Kidney epithelial cell (primary cell): ENCODE measurements at regions not wholly inside any gene's neighbourhood (a gene's known extent, or its start where the extent isn't known, plus 50 kb on each side); places are given as distances from the start of the nearest gene placed in this dataset.

ENCODE experiments used
- DNase-seq: peaks from one replicate; pipeline ENCODE4 v3.0.0-alpha.2; 2010; ENCODE audit warnings: low read depth
- H3K27me3 ChIP-seq: 2 replicates; pipeline ENCODE4 v1.6.0; 2011; ENCODE audit warnings: low read length; ENCODE audit not compliant: control insufficient read depth, insufficient read depth
- H3K36me3 ChIP-seq: 2 replicates; pipeline ENCODE4 v1.5.1; 2011; ENCODE audit warnings: low read length; ENCODE audit not compliant: control insufficient read depth, insufficient read depth
- H3K4me3 ChIP-seq: 2 replicates; pipeline ENCODE4 v1.5.1; 2011; ENCODE audit warnings: low read depth, mild to moderate bottlenecking, control low read depth, low read length
- TF ChIP-seq, protein P1 (sequence below): IDR thresholded peaks from 2 replicates; pipeline ENCODE4 v1.5.1; 2011; ENCODE audit warnings: mild to moderate bottlenecking, moderate library complexity, low read length, control low read depth, inconsistent platforms; ENCODE audit not compliant: insufficient read depth, poor library complexity, severe bottlenecking

DNA sequence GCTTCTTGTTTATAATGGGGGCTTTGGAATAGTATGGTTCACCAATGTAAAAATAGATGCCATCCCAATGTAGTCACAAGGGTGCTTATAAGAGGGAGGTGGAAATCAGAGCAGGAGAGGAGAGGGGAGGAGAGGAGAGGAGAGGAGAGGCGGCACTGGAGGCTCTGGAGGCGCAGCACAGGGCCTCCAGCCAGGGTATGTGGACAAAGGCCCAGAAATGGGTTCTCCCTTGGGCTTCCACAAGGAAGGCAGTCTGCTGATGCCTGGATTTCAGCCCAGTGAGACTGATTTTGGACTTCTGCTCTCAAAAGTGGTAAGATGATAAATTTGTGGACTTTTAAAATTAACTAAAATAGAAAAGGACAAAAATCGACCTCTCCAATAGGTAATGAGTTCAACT, 116.8 kb downstream of the RNASET2 start:
- no peak for DNase-seq
- no peaks in the 10 kb centered on the region for H3K27me3 ChIP-seq
- TF ChIP-seq, protein P1, sequence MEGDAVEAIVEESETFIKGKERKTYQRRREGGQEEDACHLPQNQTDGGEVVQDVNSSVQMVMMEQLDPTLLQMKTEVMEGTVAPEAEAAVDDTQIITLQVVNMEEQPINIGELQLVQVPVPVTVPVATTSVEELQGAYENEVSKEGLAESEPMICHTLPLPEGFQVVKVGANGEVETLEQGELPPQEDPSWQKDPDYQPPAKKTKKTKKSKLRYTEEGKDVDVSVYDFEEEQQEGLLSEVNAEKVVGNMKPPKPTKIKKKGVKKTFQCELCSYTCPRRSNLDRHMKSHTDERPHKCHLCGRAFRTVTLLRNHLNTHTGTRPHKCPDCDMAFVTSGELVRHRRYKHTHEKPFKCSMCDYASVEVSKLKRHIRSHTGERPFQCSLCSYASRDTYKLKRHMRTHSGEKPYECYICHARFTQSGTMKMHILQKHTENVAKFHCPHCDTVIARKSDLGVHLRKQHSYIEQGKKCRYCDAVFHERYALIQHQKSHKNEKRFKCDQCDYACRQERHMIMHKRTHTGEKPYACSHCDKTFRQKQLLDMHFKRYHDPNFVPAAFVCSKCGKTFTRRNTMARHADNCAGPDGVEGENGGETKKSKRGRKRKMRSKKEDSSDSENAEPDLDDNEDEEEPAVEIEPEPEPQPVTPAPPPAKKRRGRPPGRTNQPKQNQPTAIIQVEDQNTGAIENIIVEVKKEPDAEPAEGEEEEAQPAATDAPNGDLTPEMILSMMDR, result no peak

DNA sequence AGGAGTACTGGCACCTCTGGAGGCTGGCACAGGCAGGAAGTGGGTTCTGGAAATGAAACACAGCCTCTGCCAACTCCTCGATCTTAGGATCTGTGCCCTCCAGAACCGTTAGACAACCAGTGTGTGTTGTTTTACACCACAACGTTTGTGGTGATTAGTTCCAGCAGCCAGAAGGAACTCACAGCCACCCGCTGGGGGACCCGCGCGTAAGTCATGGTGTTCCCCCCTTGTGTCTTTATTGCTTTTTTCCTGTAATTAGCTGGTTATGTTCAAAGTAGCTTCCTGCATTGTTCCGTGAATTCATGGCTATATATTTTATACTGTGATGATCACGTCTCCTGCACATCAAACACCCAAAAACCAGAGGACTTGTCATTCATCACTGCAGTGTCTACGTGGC, 117.4 kb downstream of the RNASET2 start:
- Histone ChIP-seq H3K27me3 (no peaks in the 10 kb centered on the region), H3K4me3 (no peak overlapping the region), H3K36me3 (no peaks in the 10 kb centered on the region)
- DNase-seq, result no peak
- TF ChIP-seq, protein P1, result no peak

More for the DNA sequence above, 116.8 kb downstream of the RNASET2 start:
- no peaks in the 10 kb centered on the region for H3K36me3 ChIP-seq
- H3K4me3 ChIP-seq, result no peak overlapping the region

DNA sequence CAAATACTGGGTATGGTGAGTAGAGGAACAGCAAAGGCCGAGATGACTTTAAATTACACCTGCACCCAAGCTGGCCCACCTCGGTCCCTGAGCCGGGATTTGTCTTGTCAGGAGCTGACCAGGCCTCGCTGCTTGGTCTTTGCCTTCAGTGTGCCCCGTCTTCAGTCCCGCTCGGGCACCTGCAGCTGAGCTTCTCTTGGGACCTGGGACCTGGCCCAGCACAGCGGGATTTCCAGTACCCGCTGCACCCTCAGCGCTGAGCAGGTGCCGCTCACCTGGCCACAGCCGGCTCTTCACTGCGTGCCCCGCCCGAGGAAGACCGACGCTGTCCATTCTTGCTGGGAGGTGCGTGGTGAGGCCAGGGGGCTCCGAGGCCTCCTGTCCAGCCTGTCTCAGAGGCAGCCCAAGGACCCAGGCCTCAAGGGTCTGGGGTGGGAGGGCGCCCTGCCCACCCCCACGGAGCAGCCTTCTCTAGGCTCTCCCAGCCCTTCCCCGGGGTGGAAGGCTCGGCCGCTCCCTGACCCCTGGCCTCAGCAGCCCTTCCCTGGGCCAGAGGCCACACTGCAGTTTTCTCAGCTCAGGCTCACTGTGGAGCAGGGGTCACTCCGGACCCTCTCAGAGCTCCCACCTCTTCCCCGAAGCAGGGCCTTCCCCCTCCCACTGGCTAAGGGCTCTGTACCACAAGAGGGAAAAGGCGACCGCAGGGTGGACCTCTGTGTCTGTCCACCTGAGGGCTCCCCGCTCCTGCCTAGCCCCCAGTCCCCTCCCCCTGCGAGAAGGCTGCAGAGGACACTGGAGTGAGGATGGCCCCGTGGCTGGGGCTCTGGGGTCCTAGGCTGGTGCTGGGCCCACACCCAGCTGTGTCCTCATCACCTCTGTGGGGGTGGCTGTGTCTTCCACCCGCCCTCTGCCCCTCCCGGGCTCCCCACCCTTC, 119.3 kb downstream of the RNASET2 start:
- no peak for DNase-seq
- Histone ChIP-seq H3K36me3 (no peaks in the 10 kb centered on the region), H3K27me3 (no peaks in the 10 kb centered on the region), H3K4me3 (no peak overlapping the region)
- TF ChIP-seq, protein P1, result no peak

DNA sequence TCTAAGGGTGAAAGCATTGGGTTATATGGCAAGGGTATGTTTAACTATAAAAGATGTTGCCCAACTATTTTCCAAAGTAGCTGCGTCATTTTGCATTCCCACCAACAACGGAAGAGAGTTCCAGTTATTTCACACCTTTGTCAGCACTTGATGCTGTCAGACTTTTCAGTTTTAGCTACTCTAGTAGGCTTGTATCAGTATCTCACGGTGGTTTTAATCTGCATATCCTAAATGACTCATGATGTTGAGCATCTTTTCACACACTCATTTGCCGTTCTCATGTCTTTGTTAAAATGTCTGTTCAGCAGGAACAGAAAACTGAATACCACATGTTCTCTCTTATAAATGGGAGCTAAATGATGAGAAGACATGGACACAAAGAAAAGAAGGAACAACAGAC, 122.3 kb downstream of the RNASET2 start:
- H3K36me3 ChIP-seq, result no peaks in the 10 kb centered on the region
- TF ChIP-seq, protein P1, result no peak

DNA sequence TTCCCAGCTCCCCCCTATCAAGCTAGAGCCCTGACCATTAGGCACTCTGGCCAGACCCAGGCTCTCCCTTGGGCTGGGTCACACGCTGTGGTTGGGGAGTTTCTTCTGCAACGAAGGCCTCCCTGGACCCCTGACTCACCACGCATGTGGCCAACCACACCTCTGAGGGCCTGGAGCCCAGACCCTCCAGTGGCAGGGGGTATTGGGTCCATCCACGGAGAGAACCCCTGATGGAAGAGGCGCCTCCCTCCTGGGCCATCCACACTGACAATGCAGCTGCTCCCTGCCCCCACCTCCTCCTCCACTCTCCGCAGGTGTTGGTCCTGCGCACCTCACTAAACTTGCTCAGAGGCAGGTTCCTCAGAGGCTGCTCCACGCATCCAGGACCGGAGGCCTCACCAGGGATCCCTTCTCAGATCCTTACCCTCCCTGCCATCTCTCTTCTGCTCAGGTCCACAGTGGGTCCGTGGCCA, 125.4 kb downstream of the RNASET2 start:
- Histone ChIP-seq H3K4me3 (no peak overlapping the region), H3K27me3 (no peaks in the 10 kb centered on the region), H3K36me3 (no peaks in the 10 kb centered on the region)
- no peak for DNase-seq
- TF ChIP-seq, protein P1, result no peak

More for the DNA sequence above, 122.3 kb downstream of the RNASET2 start:
- DNase-seq, result no peak
- Histone ChIP-seq H3K4me3 (no peak overlapping the region), H3K27me3 (no peaks in the 10 kb centered on the region)
